ENCODE measurements at regions not wholly inside any gene's neighbourhood (a gene's known extent, or its start where the extent isn't known, plus 50 kb on each side); places are given as distances from the start of the nearest gene placed in this dataset.
"Not testable (repeated sequence)": the region's sequence is repeated elsewhere in the genome, so short reads cannot be mapped to it uniquely, and the experiment has no call there.

- no peak for DNase-seq
These were observed 86.2 kb downstream of the PSAT1 start for GRCh38 chr9:78383130-78383529.

GRCh38 chr9:78386348-78386747 is 89.4 kb downstream of the PSAT1 start:
- no peak for DNase-seq

- no peak for DNase-seq
These were observed 89.8 kb downstream of the PSAT1 start for GRCh38 chr9:78386773-78387172.

- no peak for DNase-seq
These were observed 96.4 kb downstream of the PSAT1 start for GRCh38 chr9:78393340-78393739.

GRCh38 chr9:78393932-78394331 is 97.0 kb downstream of the PSAT1 start:
- no peak for DNase-seq

- DNase-seq, result no peak
These were observed 99.2 kb downstream of the PSAT1 start for GRCh38 chr9:78396087-78396486.

GRCh38 chr9:78397045-78397444 is 100.1 kb downstream of the PSAT1 start:
- DNase-seq, result no peak

- no peak for DNase-seq
These were observed 100.5 kb downstream of the PSAT1 start for GRCh38 chr9:78397454-78397853.

- no peak for DNase-seq
These were observed 102.2 kb downstream of the PSAT1 start for GRCh38 chr9:78399153-78399552.

GRCh38 chr9:78400496-78400895 is 103.6 kb downstream of the PSAT1 start:
- DNase-seq, result no peak

- no peak for DNase-seq
These were observed 108.5 kb downstream of the PSAT1 start for GRCh38 chr9:78405461-78405860.

GRCh38 chr9:78406146-78406545 is 109.2 kb downstream of the PSAT1 start:
- DNase-seq, result no peak

GRCh38 chr9:78406933-78407332 is 110.0 kb downstream of the PSAT1 start:
- DNase-seq, result no peak

- DNase-seq, result no peak
These were observed 110.8 kb downstream of the PSAT1 start for GRCh38 chr9:78407636-78408312.

- no peak for DNase-seq
These were observed 111.5 kb downstream of the PSAT1 start for GRCh38 chr9:78408388-78408787.

GRCh38 chr9:78409928-78410510 is 113.1 kb downstream of the PSAT1 start:
- DNase-seq, result not testable (repeated sequence)

- no peak for DNase-seq
These were observed 125.4 kb downstream of the PSAT1 start for GRCh38 chr9:78422309-78422708.

GRCh38 chr9:78424299-78424698 is 127.4 kb downstream of the PSAT1 start:
- DNase-seq, result no peak

GRCh38 chr9:78428640-78429039 is 131.7 kb downstream of the PSAT1 start:
- DNase-seq, result no peak

- no peak for DNase-seq
These were observed 133.5 kb downstream of the PSAT1 start for GRCh38 chr9:78430387-78430786.

GRCh38 chr9:78431039-78431438 is 134.1 kb downstream of the PSAT1 start:
- DNase-seq, result not testable (repeated sequence)

- DNase-seq, result no peak
These were observed 139.9 kb downstream of the PSAT1 start for GRCh38 chr9:78436873-78437272.

- no peak for DNase-seq
These were observed 140.4 kb downstream of the PSAT1 start for GRCh38 chr9:78437296-78437695.

- DNase-seq, result no peak
These were observed 140.9 kb downstream of the PSAT1 start for GRCh38 chr9:78437806-78438205.

- DNase-seq, result no peak
These were observed 141.3 kb downstream of the PSAT1 start for GRCh38 chr9:78438211-78438610.
